PC-9 (cell line): ENCODE measurements at regions not wholly inside any gene's neighbourhood (a gene's known extent, or its start where the extent isn't known, plus 50 kb on each side); places are given as distances from the start of the nearest gene placed in this dataset.

Source experiments
- CTCF ChIP-seq: fragments of 200-600 bp; sonication (generic); conservative IDR thresholded peaks from 2 replicates; pipeline ENCODE4 v1.6.1; 2017; ENCODE audit warnings: mixed run types, antibody characterized with exemption, mild to moderate bottlenecking, moderate library complexity
- EZH2 ChIP-seq: fragments of 200-600 bp; sonication (generic); IDR thresholded peaks from 2 replicates; pipeline ENCODE4 v1.8.0; 2017; ENCODE audit warnings: antibody characterized with exemption, low read depth

GRCh38 chr15:25054329-25054728 is 99.5 kb downstream of the SNRPN start:
- TF ChIP-seq EZH2 (no peak), CTCF (no peak)
